ENCODE measurements at regions not wholly inside any gene's neighbourhood (a gene's known extent, or its start where the extent isn't known, plus 50 kb on each side); places are given as distances from the start of the nearest gene placed in this dataset.

DNA sequence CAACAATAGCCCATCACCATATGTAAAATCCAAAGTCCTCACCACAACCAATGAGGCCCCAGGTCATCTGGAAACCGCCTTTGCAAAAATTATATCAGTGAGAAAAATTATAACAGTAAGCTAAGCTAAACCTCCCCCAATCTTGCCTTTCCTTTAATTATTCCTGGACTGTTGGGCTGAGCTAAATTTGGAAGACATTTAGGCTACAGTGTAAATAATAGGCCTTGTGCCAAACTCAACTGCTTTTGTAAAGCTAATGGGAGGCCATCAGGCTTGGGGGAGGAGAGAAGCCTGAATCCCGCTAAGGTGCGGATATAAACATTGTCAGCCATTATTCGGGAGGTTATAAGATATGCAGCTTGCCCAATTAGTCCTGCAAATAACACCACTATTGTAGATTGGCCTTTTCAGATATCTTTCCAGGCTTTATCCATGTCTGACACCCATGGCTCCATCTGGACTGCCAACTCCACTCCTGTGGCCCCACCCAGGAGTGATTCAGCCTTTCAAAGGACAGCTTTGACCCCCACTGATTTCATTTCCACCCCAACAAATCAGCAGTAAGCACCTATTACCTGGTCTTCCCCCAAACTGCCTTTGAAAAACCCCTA lies 53.0 kb upstream of the CA12 start:
- Histone ChIP-seq H3K9me3 (ENCODE audit: control insufficient read depth, low read length) (no peaks in the 10 kb centered on the region), H3K4me3 (ENCODE audit: insufficient read depth, low read depth, low read length, poor library complexity, severe bottlenecking) (no peak overlapping the region), H3K27ac (ENCODE audit: insufficient read depth, low read length, poor library complexity, severe bottlenecking) (no peak overlapping the region), H3K4me1 (ENCODE audit: control insufficient read depth, insufficient read depth, low read length, poor library complexity, severe bottlenecking) (peaks cover 15% of the 10 kb centered on the region), H3K27me3 (replicated peaks; ENCODE audit: control insufficient read depth, insufficient read depth, low read length, poor library complexity, severe bottlenecking) (no peaks in the 10 kb centered on the region), H3K36me3 (ENCODE audit: control insufficient read depth, insufficient read depth, low read length) (no peaks in the 10 kb centered on the region)
- no peak for DNase-seq

DNA sequence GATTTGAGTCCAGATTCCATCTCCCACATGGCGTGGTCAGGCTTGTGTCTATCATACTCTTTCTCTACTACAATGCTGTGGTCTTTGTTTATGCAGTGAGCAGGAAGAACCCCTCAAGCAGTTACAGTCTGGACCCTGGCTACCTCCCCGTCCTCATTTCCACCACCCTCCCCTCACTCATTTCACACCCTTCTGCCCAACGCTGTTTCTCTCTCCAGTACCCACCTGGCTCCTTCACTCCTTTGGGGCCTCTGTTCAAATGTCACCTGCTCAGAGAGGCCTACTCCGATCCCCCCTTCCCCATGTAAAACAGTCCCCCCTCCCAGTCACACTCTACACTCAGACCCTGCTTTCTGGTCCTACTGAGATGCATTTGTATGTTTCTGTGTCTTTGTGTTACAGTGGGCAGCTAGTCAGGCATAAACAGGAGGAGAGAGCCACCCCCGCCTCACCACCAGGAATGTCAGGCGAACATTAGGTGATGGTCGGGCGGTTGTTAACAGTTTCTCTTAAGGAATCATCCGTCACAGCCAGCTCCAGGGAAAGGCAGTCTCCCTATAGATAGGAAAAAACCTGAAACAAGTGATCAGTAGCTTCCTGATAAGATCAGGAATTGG lies 53.7 kb upstream of the CA12 start:
- H3K4me3 ChIP-seq (ENCODE audit: insufficient read depth, low read depth, low read length, poor library complexity, severe bottlenecking): no peak overlapping the region
- H3K36me3 ChIP-seq (ENCODE audit: control insufficient read depth, insufficient read depth, low read length): no peaks in the 10 kb centered on the region
- H3K27me3 ChIP-seq (replicated peaks; ENCODE audit: control insufficient read depth, insufficient read depth, low read length, poor library complexity, severe bottlenecking): no peaks in the 10 kb centered on the region
- H3K4me1 ChIP-seq (ENCODE audit: control insufficient read depth, insufficient read depth, low read length, poor library complexity, severe bottlenecking): peaks cover 15% of the 10 kb centered on the region
- H3K9me3 ChIP-seq (ENCODE audit: control insufficient read depth, low read length): no peaks in the 10 kb centered on the region
- H3K27ac ChIP-seq (ENCODE audit: insufficient read depth, low read length, poor library complexity, severe bottlenecking): no peak overlapping the region
- no peak for DNase-seq

DNA sequence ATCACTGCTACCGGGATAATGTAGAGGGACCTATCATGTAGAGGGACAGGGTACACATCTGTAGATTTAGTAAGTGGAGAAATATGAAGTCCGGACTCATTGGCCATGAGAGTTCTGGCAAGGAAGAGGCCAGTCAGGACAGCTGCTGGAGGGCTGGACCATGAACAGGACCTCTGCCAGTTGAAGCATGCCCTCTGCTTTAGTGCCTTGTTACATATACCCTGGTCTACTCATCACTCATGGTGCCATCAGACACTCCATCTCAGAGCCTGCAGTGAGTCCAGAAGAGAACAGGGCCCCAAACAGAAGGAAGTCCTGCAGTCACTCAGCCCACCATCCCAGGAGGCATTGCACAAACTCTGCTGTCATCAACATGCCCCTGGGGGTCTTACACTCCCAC lies 54.7 kb upstream of the CA12 start:
- Histone ChIP-seq H3K36me3 (ENCODE audit: control insufficient read depth, insufficient read depth, low read length) (no peaks in the 10 kb centered on the region), H3K4me3 (ENCODE audit: insufficient read depth, low read depth, low read length, poor library complexity, severe bottlenecking) (no peak overlapping the region)
- DNase-seq: no peak

DNA sequence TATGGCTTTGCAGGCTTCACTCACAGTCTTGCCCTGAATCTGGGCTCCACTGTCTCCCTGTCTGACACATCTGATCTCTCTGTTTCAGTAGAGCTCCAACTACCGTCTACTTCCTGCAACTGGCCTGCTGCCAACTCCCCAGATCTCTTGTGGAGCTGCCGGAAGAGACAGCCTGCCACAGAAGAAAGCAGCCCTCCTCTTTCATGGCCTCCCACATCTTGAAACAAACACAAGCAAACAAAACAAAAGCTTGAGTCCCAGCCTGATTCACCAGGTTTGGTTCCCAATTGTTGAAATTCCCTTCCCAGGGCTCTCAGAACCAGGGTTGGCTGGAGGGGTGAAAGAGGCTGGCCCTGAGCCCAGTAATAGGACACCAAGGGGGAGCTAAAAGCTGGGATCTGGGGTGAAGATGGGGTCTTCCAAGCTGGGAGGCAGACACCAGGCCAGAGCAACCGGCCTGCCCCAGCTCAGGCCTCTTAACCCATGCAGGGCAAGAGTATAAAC lies 55.3 kb upstream of the CA12 start:
- Histone ChIP-seq H3K27me3 (replicated peaks; ENCODE audit: control insufficient read depth, insufficient read depth, low read length, poor library complexity, severe bottlenecking) (no peaks in the 10 kb centered on the region), H3K4me1 (ENCODE audit: control insufficient read depth, insufficient read depth, low read length, poor library complexity, severe bottlenecking) (peaks cover 15% of the 10 kb centered on the region), H3K27ac (ENCODE audit: insufficient read depth, low read length, poor library complexity, severe bottlenecking) (peak overlapping the region; percentile 45), H3K36me3 (ENCODE audit: control insufficient read depth, insufficient read depth, low read length) (no peaks in the 10 kb centered on the region), H3K9me3 (ENCODE audit: control insufficient read depth, low read length) (no peaks in the 10 kb centered on the region), H3K4me3 (ENCODE audit: insufficient read depth, low read depth, low read length, poor library complexity, severe bottlenecking) (no peak overlapping the region)
- peak; percentile 36 to 54 (median 50) for DNase-seq

More for the DNA sequence above, 54.7 kb upstream of the CA12 start:
- H3K27me3 ChIP-seq (replicated peaks; ENCODE audit: control insufficient read depth, insufficient read depth, low read length, poor library complexity, severe bottlenecking): no peaks in the 10 kb centered on the region
- H3K4me1 ChIP-seq (ENCODE audit: control insufficient read depth, insufficient read depth, low read length, poor library complexity, severe bottlenecking): peaks cover 15% of the 10 kb centered on the region
- no peaks in the 10 kb centered on the region for H3K9me3 ChIP-seq (ENCODE audit: control insufficient read depth, low read length)
- H3K27ac ChIP-seq (ENCODE audit: insufficient read depth, low read length, poor library complexity, severe bottlenecking): peak overlapping the region; percentile 45

DNA sequence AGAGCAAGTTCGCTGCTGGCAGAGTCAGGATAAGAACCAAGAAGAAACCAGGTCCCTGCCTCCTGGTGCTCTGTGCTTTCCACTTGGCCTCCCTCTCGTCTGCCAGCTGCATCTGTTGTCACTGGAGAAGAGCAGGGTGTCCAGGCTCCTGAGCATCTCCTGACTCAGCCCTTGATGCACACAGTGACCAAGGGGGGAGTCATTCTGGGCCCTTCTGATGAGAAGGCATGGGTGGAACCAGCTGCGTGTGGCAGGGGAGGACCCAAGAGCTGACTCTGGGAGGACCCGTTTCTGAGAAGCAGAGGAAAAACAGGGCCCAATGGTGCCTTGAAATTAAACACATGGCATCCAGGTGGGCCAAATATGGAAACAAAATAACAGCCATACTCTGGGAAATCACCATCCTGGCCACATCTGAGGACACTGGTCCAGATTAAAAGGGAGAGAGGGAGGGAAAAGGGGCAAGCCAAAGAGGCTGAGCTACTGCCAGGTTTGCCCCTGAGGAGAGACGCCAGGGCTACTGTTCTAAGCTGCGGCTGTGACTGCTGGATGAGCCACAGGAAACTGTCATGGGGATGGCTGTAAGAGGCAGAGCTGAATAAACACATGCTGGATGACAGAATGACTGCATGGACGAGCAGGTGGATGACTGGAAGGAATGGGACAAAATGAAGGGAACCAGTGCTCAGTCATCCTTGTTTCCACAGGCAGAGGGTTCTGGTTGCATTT lies 58.1 kb upstream of the CA12 start:
- no peak for DNase-seq
- Histone ChIP-seq H3K4me3 (ENCODE audit: insufficient read depth, low read depth, low read length, poor library complexity, severe bottlenecking) (no peak overlapping the region), H3K36me3 (ENCODE audit: control insufficient read depth, insufficient read depth, low read length) (no peaks in the 10 kb centered on the region), H3K9me3 (ENCODE audit: control insufficient read depth, low read length) (no peaks in the 10 kb centered on the region), H3K27ac (ENCODE audit: insufficient read depth, low read length, poor library complexity, severe bottlenecking) (no peak overlapping the region), H3K4me1 (ENCODE audit: control insufficient read depth, insufficient read depth, low read length, poor library complexity, severe bottlenecking) (peaks cover 18% of the 10 kb centered on the region), H3K27me3 (replicated peaks; ENCODE audit: control insufficient read depth, insufficient read depth, low read length, poor library complexity, severe bottlenecking) (no peaks in the 10 kb centered on the region)

DNA sequence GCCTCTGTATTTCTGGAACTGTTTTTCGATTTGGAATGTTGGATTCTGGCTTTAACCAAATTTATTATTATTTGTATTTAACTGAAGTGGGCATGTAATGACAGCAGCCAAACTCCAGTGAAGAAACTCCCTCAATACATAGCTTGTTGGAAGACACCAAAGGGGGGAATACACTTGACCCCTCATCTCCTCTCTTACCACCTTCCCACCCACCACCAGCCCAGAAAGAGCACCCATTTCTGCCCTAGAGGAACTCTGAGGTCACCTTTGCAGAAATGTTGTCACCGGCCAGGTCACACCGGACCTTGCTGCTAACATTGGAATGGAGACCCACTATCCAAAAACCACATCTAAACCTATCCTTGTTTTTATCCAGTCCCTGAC lies 58.6 kb upstream of the CA12 start:
- DNase-seq: no peak
- Histone ChIP-seq H3K9me3 (ENCODE audit: control insufficient read depth, low read length) (no peaks in the 10 kb centered on the region), H3K27ac (ENCODE audit: insufficient read depth, low read length, poor library complexity, severe bottlenecking) (no peak overlapping the region), H3K4me3 (ENCODE audit: insufficient read depth, low read depth, low read length, poor library complexity, severe bottlenecking) (no peak overlapping the region), H3K4me1 (ENCODE audit: control insufficient read depth, insufficient read depth, low read length, poor library complexity, severe bottlenecking) (peaks cover 18% of the 10 kb centered on the region), H3K27me3 (replicated peaks; ENCODE audit: control insufficient read depth, insufficient read depth, low read length, poor library complexity, severe bottlenecking) (no peaks in the 10 kb centered on the region), H3K36me3 (ENCODE audit: control insufficient read depth, insufficient read depth, low read length) (no peaks in the 10 kb centered on the region)

DNA sequence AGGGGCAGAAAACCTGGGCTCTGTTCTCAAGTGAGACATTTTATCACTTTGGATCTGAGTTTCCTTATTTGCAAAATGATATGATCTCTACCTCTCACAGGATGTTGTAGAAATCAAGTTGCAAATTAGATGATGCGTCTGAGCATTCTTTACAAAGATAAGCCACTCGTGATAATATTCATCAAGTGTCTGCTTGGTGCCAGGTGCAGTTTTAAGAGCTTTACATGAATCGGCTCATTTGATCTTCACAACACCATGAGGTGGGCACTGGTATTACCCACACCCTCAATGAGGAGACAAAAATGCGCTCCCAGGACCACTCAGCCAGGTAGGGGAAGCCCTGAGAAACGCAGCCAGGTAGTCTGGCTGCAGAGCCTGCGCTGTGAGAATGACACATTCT lies 59.1 kb upstream of the CA12 start:
- no peak overlapping the region for H3K4me3 ChIP-seq (ENCODE audit: insufficient read depth, low read depth, low read length, poor library complexity, severe bottlenecking)
- no peaks in the 10 kb centered on the region for H3K9me3 ChIP-seq (ENCODE audit: control insufficient read depth, low read length)
- no peak overlapping the region for H3K27ac ChIP-seq (ENCODE audit: insufficient read depth, low read length, poor library complexity, severe bottlenecking)
- DNase-seq: no peak
- H3K36me3 ChIP-seq (ENCODE audit: control insufficient read depth, insufficient read depth, low read length): no peaks in the 10 kb centered on the region
- no peaks in the 10 kb centered on the region for H3K27me3 ChIP-seq (replicated peaks; ENCODE audit: control insufficient read depth, insufficient read depth, low read length, poor library complexity, severe bottlenecking)
- H3K4me1 ChIP-seq (ENCODE audit: control insufficient read depth, insufficient read depth, low read length, poor library complexity, severe bottlenecking): peaks cover 19% of the 10 kb centered on the region

DNA sequence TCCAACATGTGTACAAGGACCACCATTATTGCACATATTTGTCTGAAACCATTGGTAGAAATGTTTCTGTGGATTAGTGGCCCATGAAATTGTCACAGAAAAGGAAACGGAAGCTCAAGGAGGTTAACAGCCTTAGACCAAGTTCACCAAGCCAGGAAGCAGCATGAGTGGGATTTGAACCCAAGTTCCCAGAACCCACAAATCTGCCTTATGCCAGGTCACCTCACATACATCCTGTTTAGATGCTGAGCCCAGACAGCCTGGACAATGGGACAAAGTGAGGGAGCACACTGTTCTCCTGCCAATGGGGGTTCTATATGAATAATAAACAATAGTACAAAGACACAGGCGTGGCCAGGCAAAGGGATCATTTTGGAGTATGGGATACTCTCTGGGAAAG lies 59.6 kb upstream of the CA12 start:
- H3K27me3 ChIP-seq (replicated peaks; ENCODE audit: control insufficient read depth, insufficient read depth, low read length, poor library complexity, severe bottlenecking): no peaks in the 10 kb centered on the region
- DNase-seq: no peak
- H3K9me3 ChIP-seq (ENCODE audit: control insufficient read depth, low read length): no peaks in the 10 kb centered on the region
- peaks cover 23% of the 10 kb centered on the region for H3K4me1 ChIP-seq (ENCODE audit: control insufficient read depth, insufficient read depth, low read length, poor library complexity, severe bottlenecking)
- no peak overlapping the region for H3K27ac ChIP-seq (ENCODE audit: insufficient read depth, low read length, poor library complexity, severe bottlenecking)
- no peaks in the 10 kb centered on the region for H3K36me3 ChIP-seq (ENCODE audit: control insufficient read depth, insufficient read depth, low read length)
- no peak overlapping the region for H3K4me3 ChIP-seq (ENCODE audit: insufficient read depth, low read depth, low read length, poor library complexity, severe bottlenecking)

DNA sequence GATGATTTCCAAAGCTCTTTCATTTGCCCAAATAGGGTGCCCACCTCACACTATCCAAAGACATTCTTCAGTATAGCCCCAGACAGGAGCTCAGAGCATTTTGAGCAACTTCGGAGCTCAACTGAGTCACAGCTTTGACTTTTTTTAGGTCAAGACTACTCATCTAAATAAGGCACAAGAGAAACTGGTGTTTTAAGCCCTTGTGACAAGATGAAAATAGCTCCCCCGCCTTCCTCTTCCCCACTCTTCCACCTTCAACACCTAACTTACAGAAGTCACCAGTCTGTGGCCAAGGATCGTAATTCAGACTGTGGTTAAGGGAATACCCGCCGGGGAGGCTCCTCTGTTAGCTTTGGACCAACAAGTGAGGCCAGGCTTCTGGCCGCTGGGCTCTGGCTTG lies 60.4 kb upstream of the CA12 start:
- Histone ChIP-seq H3K4me1 (ENCODE audit: control insufficient read depth, insufficient read depth, low read length, poor library complexity, severe bottlenecking) (peaks cover 17% of the 10 kb centered on the region), H3K4me3 (ENCODE audit: insufficient read depth, low read depth, low read length, poor library complexity, severe bottlenecking) (no peak overlapping the region), H3K27me3 (replicated peaks; ENCODE audit: control insufficient read depth, insufficient read depth, low read length, poor library complexity, severe bottlenecking) (no peaks in the 10 kb centered on the region), H3K27ac (ENCODE audit: insufficient read depth, low read length, poor library complexity, severe bottlenecking) (no peak overlapping the region), H3K36me3 (ENCODE audit: control insufficient read depth, insufficient read depth, low read length) (no peaks in the 10 kb centered on the region), H3K9me3 (ENCODE audit: control insufficient read depth, low read length) (no peaks in the 10 kb centered on the region)
- no peak for DNase-seq

DNA sequence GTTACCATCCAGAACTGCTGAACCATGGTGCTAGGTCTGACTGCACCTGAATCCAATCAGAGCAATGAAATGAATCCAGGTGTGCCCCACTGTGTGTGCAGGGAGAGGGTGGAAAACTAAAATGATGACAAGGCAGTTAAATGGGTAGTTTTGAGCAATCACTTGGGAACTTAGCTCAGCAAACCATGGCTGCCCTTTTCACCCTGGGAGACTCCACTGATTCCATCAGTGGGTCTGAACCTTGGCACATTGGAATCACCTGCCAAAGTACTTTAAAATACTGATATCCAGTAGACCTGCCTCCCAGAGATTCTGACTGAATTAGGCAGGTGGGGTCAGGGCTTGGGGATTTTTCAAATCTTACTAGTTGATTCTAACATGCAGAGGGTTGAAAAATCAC lies 59.8 kb upstream of the USP3 start:
- Histone ChIP-seq H3K36me3 (ENCODE audit: control insufficient read depth, insufficient read depth, low read length) (no peaks in the 10 kb centered on the region), H3K27me3 (replicated peaks; ENCODE audit: control insufficient read depth, insufficient read depth, low read length, poor library complexity, severe bottlenecking) (no peaks in the 10 kb centered on the region), H3K4me1 (ENCODE audit: control insufficient read depth, insufficient read depth, low read length, poor library complexity, severe bottlenecking) (peaks cover 11% of the 10 kb centered on the region), H3K4me3 (ENCODE audit: insufficient read depth, low read depth, low read length, poor library complexity, severe bottlenecking) (no peak overlapping the region), H3K27ac (ENCODE audit: insufficient read depth, low read length, poor library complexity, severe bottlenecking) (no peak overlapping the region), H3K9me3 (ENCODE audit: control insufficient read depth, low read length) (no peaks in the 10 kb centered on the region)
- no peak for DNase-seq

All from effector memory CD4-positive, alpha-beta T cell (primary cell).